ENCODE measurements at regions not wholly inside any gene's neighbourhood (a gene's known extent, or its start where the extent isn't known, plus 50 kb on each side); places are given as distances from the start of the nearest gene placed in this dataset.

- TF ChIP-seq ELF4 (IDR thresholded peaks at IDR 0.05) = no peak
- TF ChIP-seq SP1 (IDR thresholded peaks at IDR 0.05) = no peak
Measured at GRCh38 chr4:187604984-187605383, 390.6 kb upstream of the ZFP42 start.
